Keratinocyte (primary cell): ENCODE measurements at regions not wholly inside any gene's neighbourhood (a gene's known extent, or its start where the extent isn't known, plus 50 kb on each side); places are given as distances from the start of the nearest gene placed in this dataset.

Source experiments
- EZH2 ChIP-seq: IDR thresholded peaks from one replicate; pipeline ENCODE4 v1.6.1; 2012; ENCODE audit warnings: inconsistent platforms, mild to moderate bottlenecking, low read length, moderate library complexity
- TF ChIP-seq, protein P1 (sequence below), 3 experiments: IDR thresholded peaks in 1 of 3; conservative IDR thresholded peaks in 1 of 3; optimal IDR thresholded peaks in 1 of 3; 2 replicates in 2 of 3; 3 replicates in 1 of 3; pipeline versions ENCODE3 to v1.5.1; 2011; ENCODE audit warnings: low read length in 3 of 3, mild to moderate bottlenecking in 3 of 3, moderate library complexity in 2 of 3, control low read depth in 1 of 3, inconsistent platforms in 1 of 3; ENCODE audit not compliant: insufficient read depth in 2 of 3; ENCODE audit errors: extremely low read depth in 1 of 3

DNA sequence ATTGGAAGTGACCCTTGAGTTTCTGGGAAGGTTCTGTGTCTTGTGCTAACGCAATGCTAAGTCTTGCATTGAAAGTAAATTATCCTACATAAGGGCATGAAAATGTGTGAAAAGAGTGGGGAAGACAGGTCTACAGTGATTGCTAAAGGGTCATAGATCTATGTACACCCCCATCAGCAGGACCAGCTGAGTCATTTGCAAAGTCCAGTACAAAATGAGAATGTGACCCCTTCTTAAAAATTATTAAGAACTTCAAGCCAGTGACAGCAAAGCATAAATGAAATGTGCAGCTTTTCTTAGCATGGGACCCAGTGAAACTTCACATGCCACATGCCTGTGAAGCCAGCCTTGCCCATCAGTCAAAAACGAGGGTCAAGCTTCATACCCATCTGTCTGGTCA, 640.7 kb upstream of the MKI67 start:
- TF ChIP-seq, protein P1, sequence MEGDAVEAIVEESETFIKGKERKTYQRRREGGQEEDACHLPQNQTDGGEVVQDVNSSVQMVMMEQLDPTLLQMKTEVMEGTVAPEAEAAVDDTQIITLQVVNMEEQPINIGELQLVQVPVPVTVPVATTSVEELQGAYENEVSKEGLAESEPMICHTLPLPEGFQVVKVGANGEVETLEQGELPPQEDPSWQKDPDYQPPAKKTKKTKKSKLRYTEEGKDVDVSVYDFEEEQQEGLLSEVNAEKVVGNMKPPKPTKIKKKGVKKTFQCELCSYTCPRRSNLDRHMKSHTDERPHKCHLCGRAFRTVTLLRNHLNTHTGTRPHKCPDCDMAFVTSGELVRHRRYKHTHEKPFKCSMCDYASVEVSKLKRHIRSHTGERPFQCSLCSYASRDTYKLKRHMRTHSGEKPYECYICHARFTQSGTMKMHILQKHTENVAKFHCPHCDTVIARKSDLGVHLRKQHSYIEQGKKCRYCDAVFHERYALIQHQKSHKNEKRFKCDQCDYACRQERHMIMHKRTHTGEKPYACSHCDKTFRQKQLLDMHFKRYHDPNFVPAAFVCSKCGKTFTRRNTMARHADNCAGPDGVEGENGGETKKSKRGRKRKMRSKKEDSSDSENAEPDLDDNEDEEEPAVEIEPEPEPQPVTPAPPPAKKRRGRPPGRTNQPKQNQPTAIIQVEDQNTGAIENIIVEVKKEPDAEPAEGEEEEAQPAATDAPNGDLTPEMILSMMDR (optimal IDR thresholded peaks at IDR 0.05 in 1 of 3, IDR thresholded peaks at IDR 0.05 in 1 of 3, conservative IDR thresholded peaks at IDR 0.05 in 1 of 3; ENCODE audit: extremely low read depth in 1 of 3, insufficient read depth in 2 of 3, low read length in 3 of 3): no peak
- TF ChIP-seq EZH2: no peak
